K562 (cell line): ENCODE measurements at regions not wholly inside any gene's neighbourhood (a gene's known extent, or its start where the extent isn't known, plus 50 kb on each side); places are given as distances from the start of the nearest gene placed in this dataset.

Experiments
- E2F3 ChIP-seq: fragments of 250-450 bp; sonication (Bioruptor Pico); IDR thresholded peaks from 2 replicates; pipeline ENCODE4 v1.4.0; 2020; ENCODE audit warnings: mild to moderate bottlenecking
- E4F1 ChIP-seq: fragments of 250-450 bp; sonication (Bioruptor Pico); IDR thresholded peaks from 2 replicates; pipeline ENCODE4 v1.5.0; 2021; ENCODE audit warnings: mild to moderate bottlenecking, borderline replicate concordance
- EZH2 ChIP-seq: IDR thresholded peaks from 2 replicates; pipeline ENCODE4 v1.6.1; 2012; ENCODE audit warnings: low read depth, mild to moderate bottlenecking, inconsistent platforms, low read length, borderline replicate concordance
- HDAC1 ChIP-seq, 2 experiments: fragments of 450-650 bp; IDR thresholded peaks; 2 replicates each; pipeline ENCODE4 v1.6.1; 2016 to 2017; ENCODE audit warnings: inconsistent platforms in 1 of 2, mild to moderate bottlenecking in 1 of 2, moderate library complexity in 1 of 2
- ILK ChIP-seq: fragments of 450-650 bp; IDR thresholded peaks from 2 replicates; pipeline ENCODE4 v1.6.1; 2016; ENCODE audit warnings: missing genetic modification characterization, low read depth, mild to moderate bottlenecking, missing compliant biosample characterization, moderate library complexity, borderline replicate concordance
- KLF1 ChIP-seq: fragments of 450-650 bp; IDR thresholded peaks from 2 replicates; pipeline ENCODE4 v1.6.1; 2016; ENCODE audit warnings: missing genetic modification characterization, missing compliant biosample characterization
- MAFF ChIP-seq: IDR thresholded peaks from 2 replicates; pipeline ENCODE4 v1.6.1; 2012; ENCODE audit warnings: low read length, improper control_type of control experiment
- MIER1 ChIP-seq: fragments of 450-650 bp; IDR thresholded peaks from 2 replicates; pipeline ENCODE4 v1.6.1; 2016; ENCODE audit warnings: antibody characterized with exemption, mild to moderate bottlenecking, low read depth
- PHF8 ChIP-seq: fragments of 200-600 bp; sonication (generic); IDR thresholded peaks from 2 replicates; pipeline ENCODE4 v1.6.1; 2012; ENCODE audit warnings: mixed run types, mild to moderate bottlenecking, inconsistent platforms, low read length, moderate library complexity, borderline replicate concordance
- RFX5 ChIP-seq: IDR thresholded peaks from 2 replicates; pipeline ENCODE4 v1.6.1; 2011; ENCODE audit warnings: low read depth, mild to moderate bottlenecking, improper control_type of control experiment, low read length
- RREB1 ChIP-seq: fragments of 250-450 bp; sonication (Bioruptor Pico); IDR thresholded peaks from 2 replicates; pipeline ENCODE4 v1.4.0; 2020
- SIX5 ChIP-seq, 2 experiments: IDR thresholded peaks; 2 replicates each; pipeline ENCODE4 v1.6.1; 2011; ENCODE audit warnings: low read length in 2 of 2, borderline replicate concordance in 1 of 2, low read depth in 1 of 2, mild to moderate bottlenecking in 1 of 2, moderate library complexity in 1 of 2; ENCODE audit not compliant: insufficient read depth in 1 of 2
- TARDBP ChIP-seq: fragments of 450-650 bp; IDR thresholded peaks from 2 replicates; pipeline ENCODE4 v1.6.1; 2016
- XRCC5 ChIP-seq: fragments of 200-400 bp; formaldehyde crosslinking; IDR thresholded peaks from 2 replicates; pipeline ENCODE4 v1.6.1; 2017; ENCODE audit warnings: low read depth, mild to moderate bottlenecking, low read length
- ZBTB49 ChIP-seq: sonication (generic); formaldehyde crosslinking; IDR thresholded peaks from 2 replicates; pipeline ENCODE4 v1.8.0; 2022; ENCODE audit warnings: missing genetic modification reagents, mild to moderate bottlenecking, borderline replicate concordance
- ZNF174 ChIP-seq: fragments of 250-450 bp; sonication (Bioruptor Pico); IDR thresholded peaks from 2 replicates; pipeline ENCODE4 v1.4.0; 2020; ENCODE audit warnings: mild to moderate bottlenecking
- ZNF175 ChIP-seq: fragments of 200-800 bp; sonication (Bioruptor generic); IDR thresholded peaks from 2 replicates; pipeline ENCODE4 v1.6.1; 2016; ENCODE audit warnings: low read depth, mild to moderate bottlenecking, missing genetic modification characterization, missing compliant biosample characterization
- ZNF583 ChIP-seq: fragments of 250-450 bp; sonication (Bioruptor Pico); IDR thresholded peaks from 2 replicates; pipeline ENCODE4 v1.4.0; 2020
- ZNF586 ChIP-seq: fragments of 450-650 bp; formaldehyde crosslinking; conservative IDR thresholded peaks from 2 replicates; pipeline ENCODE4 v1.4.0; 2020; ENCODE audit warnings: mild to moderate bottlenecking, moderate library complexity

- TF ChIP-seq RFX5 (no peak), MAFF (peak; percentile 99), HDAC1 (IDR thresholded peaks at IDR 0.05) (peak in 1 of 2 experiments; percentile 49; a peak in 1 of 4 replicates), ZNF174 (CRISPR knock-in tag) (no peak), E4F1 (CRISPR knock-in tag) (no peak), KLF1 (no peak), RREB1 (no peak), EZH2 (no peak), ZNF583 (CRISPR knock-in tag) (no peak), TARDBP (no peak), ZNF586 (no peak), ZNF175 (CRISPR knock-in tag) (no peak), SIX5 (IDR thresholded peaks at IDR 0.05; ENCODE audit: borderline replicate concordance in 1 of 2, insufficient read depth in 1 of 2, low read depth in 1 of 2, low read length in 2 of 2) (no peak), ZBTB49 (CRISPR knock-in tag) (no peak), ILK (tag) (no peak), E2F3 (CRISPR knock-in tag) (no peak), MIER1 (no peak), XRCC5 (no peak), PHF8 (no peak)
Measured at GRCh38 chrX:40434947-40435346, 145.8 kb upstream of the ATP6AP2 start (continued).
